ENCODE measurements at regions not wholly inside any gene's neighbourhood (a gene's known extent, or its start where the extent isn't known, plus 50 kb on each side); places are given as distances from the start of the nearest gene placed in this dataset.

DNA sequence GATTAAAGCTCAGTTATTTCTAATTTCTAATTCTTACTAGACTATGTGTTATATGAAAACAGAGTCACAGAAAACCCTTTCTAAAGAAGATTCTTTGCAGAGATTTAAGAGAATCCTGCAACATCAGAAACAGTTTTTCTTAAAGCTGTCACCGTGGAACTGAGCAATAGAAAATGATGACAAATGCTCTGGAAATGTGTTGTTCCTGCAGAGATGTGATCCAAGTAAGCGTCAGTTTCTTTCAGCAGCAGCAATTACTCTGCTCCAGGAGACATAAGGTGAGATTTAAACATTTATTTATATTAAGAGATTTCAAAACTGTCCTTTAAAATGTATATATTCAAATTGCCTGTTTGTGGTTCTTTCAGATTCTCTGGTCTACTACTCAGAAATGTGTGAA, 350.5 kb upstream of the NETO1 start:
- intact Hi-C loops (cut with DNase I) = no loop called here
- Histone ChIP-seq H3K27me3 (ENCODE audit: low read depth) (no peaks in the 10 kb centered on the region), H3K4me3 (no peak overlapping the region), H3K27ac (no peak overlapping the region), H3K4me1 (no peaks in the 10 kb centered on the region), H3K9me3 (peaks cover 25% of the 10 kb centered on the region), H3K36me3 (no peaks in the 10 kb centered on the region)
- no peak for DNase-seq
- ATAC-seq = no peak
- TF ChIP-seq, protein P1, sequence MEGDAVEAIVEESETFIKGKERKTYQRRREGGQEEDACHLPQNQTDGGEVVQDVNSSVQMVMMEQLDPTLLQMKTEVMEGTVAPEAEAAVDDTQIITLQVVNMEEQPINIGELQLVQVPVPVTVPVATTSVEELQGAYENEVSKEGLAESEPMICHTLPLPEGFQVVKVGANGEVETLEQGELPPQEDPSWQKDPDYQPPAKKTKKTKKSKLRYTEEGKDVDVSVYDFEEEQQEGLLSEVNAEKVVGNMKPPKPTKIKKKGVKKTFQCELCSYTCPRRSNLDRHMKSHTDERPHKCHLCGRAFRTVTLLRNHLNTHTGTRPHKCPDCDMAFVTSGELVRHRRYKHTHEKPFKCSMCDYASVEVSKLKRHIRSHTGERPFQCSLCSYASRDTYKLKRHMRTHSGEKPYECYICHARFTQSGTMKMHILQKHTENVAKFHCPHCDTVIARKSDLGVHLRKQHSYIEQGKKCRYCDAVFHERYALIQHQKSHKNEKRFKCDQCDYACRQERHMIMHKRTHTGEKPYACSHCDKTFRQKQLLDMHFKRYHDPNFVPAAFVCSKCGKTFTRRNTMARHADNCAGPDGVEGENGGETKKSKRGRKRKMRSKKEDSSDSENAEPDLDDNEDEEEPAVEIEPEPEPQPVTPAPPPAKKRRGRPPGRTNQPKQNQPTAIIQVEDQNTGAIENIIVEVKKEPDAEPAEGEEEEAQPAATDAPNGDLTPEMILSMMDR (IDR thresholded peaks at IDR 0.05) = no peak

DNA sequence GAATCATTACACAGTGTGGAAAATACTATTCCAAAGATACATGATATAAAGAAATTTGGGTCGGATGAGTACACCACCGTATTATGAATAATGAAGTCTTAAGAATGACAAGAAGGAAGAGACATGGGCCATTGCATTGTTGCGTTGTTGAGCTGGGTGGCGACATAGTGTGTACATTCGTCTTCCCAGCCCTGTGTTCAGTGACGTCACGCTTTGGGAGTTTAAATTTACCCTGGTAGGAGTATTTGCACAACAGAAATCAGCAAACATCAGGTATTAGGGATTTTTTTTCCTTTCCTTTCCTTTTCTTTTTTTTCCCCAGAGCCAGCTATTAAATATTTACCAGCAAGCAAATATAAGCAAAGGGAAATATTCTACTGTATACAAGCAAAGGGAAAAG, 347.2 kb upstream of the NETO1 start:
- ATAC-seq (no peak), DNase-seq (no peak)
- Histone ChIP-seq H3K9me3 (peaks cover 10% of the 10 kb centered on the region), H3K4me3 (no peak overlapping the region), H3K4me1 (no peaks in the 10 kb centered on the region), H3K36me3 (no peaks in the 10 kb centered on the region), H3K27me3 (ENCODE audit: low read depth) (no peaks in the 10 kb centered on the region), H3K27ac (no peak overlapping the region)
- TF ChIP-seq, protein P1 (IDR thresholded peaks at IDR 0.05) = no peak
- intact Hi-C loops (cut with DNase I) = no loop called here

DNA sequence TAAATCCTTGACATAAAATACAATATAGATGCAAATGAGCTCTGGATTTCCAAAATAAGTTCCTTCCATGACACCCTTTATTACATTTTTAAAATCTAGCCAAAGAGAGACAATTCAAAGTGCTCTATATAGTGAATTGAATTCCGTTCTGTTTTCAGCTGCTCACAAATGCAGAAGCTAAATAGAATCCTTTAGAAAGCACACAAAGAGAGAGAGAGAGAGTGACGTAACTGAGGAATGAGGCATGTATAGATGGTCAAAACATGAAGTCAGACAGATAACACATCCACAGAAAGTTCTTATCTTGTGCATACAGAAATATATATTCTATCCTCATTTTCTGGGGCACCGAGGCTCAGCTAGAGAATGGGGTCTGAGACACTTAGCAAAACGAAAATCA, 344.7 kb upstream of the NETO1 start:
- H3K27ac ChIP-seq = no peak overlapping the region
- intact Hi-C loops (cut with DNase I) = no loop called here
- no peak for ATAC-seq

DNA sequence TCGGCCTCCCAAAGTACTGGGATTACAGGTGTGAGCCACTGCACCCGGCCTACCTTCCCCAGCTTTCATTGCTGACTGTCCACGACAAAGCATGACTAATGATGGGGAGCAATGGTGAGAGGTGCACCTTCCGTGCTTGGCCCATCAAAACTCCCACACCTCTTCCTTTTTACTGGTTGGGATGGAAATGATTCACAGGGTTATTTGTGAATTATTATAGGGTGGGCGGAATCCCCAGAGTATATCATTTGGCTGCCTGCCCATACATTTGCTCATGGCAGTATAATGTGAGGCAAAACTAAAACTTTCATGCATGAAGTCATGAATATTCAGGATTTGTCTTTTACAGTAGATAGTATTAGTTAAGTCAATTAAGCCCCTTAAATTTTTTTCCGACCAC, 334.2 kb upstream of the NETO1 start:
- H3K27me3 ChIP-seq (ENCODE audit: low read depth) = no peaks in the 10 kb centered on the region
- no peak for DNase-seq
- H3K36me3 ChIP-seq = no peaks in the 10 kb centered on the region
- no peak for ATAC-seq
- intact Hi-C loops (cut with DNase I) = no loop called here
- TF ChIP-seq, protein P1 (IDR thresholded peaks at IDR 0.05) = no peak
- no peak overlapping the region for H3K27ac ChIP-seq
- no peaks in the 10 kb centered on the region for H3K4me1 ChIP-seq
- H3K4me3 ChIP-seq = no peak overlapping the region
- H3K9me3 ChIP-seq = no peaks in the 10 kb centered on the region

More for the DNA sequence above, 344.7 kb upstream of the NETO1 start:
- no peak for DNase-seq
- no peaks in the 10 kb centered on the region for H3K27me3 ChIP-seq (ENCODE audit: low read depth)
- no peaks in the 10 kb centered on the region for H3K36me3 ChIP-seq
- peaks cover 3% of the 10 kb centered on the region for H3K9me3 ChIP-seq
- no peak overlapping the region for H3K4me3 ChIP-seq
- no peaks in the 10 kb centered on the region for H3K4me1 ChIP-seq
- TF ChIP-seq, protein P1 (IDR thresholded peaks at IDR 0.05) = no peak

DNA sequence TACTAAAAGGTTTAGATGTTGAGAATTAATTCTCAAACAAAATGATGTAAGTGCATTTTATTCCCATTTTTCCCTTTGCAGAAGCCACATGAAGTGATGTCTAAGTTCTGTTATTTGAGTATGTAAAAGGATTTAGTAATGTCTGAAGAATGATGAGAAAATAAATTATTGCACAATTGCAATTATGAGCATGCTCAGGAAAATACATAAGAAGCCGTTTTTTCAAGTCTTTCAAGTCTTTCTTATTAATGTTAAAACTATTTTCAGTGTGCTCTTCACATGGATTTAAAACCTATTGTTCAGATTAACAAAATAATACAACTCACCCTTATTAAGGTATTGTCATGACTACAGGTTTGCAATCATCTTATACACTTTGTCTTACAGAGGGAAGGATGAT, 331.4 kb upstream of the NETO1 start:
- Histone ChIP-seq H3K36me3 (no peaks in the 10 kb centered on the region), H3K4me3 (no peak overlapping the region), H3K9me3 (no peaks in the 10 kb centered on the region), H3K4me1 (no peaks in the 10 kb centered on the region), H3K27ac (no peak overlapping the region), H3K27me3 (ENCODE audit: low read depth) (no peaks in the 10 kb centered on the region)
- intact Hi-C loops (cut with DNase I) = no loop called here
- ATAC-seq (no peak), DNase-seq (no peak)
- TF ChIP-seq, protein P1 (IDR thresholded peaks at IDR 0.05) = no peak

DNA sequence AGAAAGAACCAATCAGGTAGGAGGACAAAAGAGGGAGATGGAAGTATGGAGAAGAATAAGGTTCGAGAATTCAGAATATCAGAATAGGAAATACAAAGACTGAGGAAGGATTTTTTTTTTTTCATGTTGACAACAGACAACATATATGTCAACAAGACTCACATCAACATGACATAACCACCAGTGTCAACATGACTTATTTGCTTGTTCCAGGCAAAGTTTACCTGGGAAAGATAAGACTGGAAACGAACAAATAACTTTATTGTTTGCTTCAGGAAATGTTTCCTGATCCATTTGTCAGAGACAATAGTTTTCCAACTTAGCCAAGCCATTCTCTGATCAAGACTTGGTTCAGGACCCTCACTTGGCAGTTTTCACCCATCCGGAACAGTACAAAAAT, 321.9 kb upstream of the NETO1 start:
- DNase-seq (no peak), ATAC-seq (no peak)
- Histone ChIP-seq H3K4me3 (no peak overlapping the region), H3K27ac (no peak overlapping the region), H3K4me1 (no peaks in the 10 kb centered on the region), H3K9me3 (no peaks in the 10 kb centered on the region), H3K27me3 (ENCODE audit: low read depth) (no peaks in the 10 kb centered on the region), H3K36me3 (no peaks in the 10 kb centered on the region)
- intact Hi-C loops (cut with DNase I) = no loop called here
- TF ChIP-seq, protein P1 (IDR thresholded peaks at IDR 0.05) = no peak
